HCT116 (cell line): ENCODE measurements at regions not wholly inside any gene's neighbourhood (a gene's known extent, or its start where the extent isn't known, plus 50 kb on each side); places are given as distances from the start of the nearest gene placed in this dataset.

Experiments used
- ATAC-seq: fragments of 200-7000 bp; cut with Tn5 transposase; 2 replicates; pipeline ENCODE4 v1.9.1; 2020; ENCODE audit warnings: mild to moderate bottlenecking, moderate library complexity
- BruUV-seq: library from RNA; stranded (reverse); fragments of 400-500 nt; replicated peaks from 2 replicates; lab custom pipeline; 2021; lab: Mats Ljungman, UMichigan
- CTCF ChIA-PET: fragments of 300-600 bp; sonication (Branson Sonifier 250); formaldehyde crosslinking; loops from one replicate; lab custom pipeline; 2021; ENCODE audit warnings: antibody characterized with exemption; lab: Charles Lee
- POLR2A ChIA-PET: fragments of 300-600, 350-600 bp; sonication (Branson Sonifier 250); formaldehyde crosslinking; loops from one replicate; lab custom pipeline; 2021; ENCODE audit warnings: antibody characterized with exemption; lab: Charles Lee
- RAD21 ChIA-PET, 2 experiments: fragments of 300-600 bp; sonication (Branson Sonifier 250); formaldehyde crosslinking; loops; one replicate each; lab custom pipeline; 2023; ENCODE audit warnings: low total read pairs in 2 of 2; ENCODE audit not compliant: uncharacterized antibody in 2 of 2, unreplicated experiment in 2 of 2, low non-redundant PET in 1 of 2; lab: Charles Lee
- DNase-seq: peaks from one replicate; pipeline ENCODE4 v3.0.0-alpha.2; 2010; ENCODE audit warnings: low read depth, low spot score
- H2AFZ ChIP-seq: fragments of 200-600 bp; shearing (Covaris generic), sonication (generic); 2 replicates; pipeline ENCODE4 v1.6.1; 2017; ENCODE audit warnings: low read depth, mixed run types, mixed read lengths, antibody characterized with exemption, low read length; ENCODE audit not compliant: poor library complexity, severe bottlenecking
- H3K27ac ChIP-seq: 2 replicates; pipeline ENCODE4 v1.5.1; 2012; ENCODE audit warnings: low read depth, low read length
- H3K27me3 ChIP-seq: fragments of 200-600 bp; sonication (generic); 2 replicates; pipeline ENCODE4 v1.6.1; 2016; ENCODE audit warnings: mixed run types, low read length, mixed read lengths; ENCODE audit not compliant: insufficient read depth
- H3K36me3 ChIP-seq, 2 experiments: fragments of 200-500 bp in 1 of 2; fragments of 200-600 bp in 1 of 2; sonication (Bioruptor generic) in 1 of 2; sonication (generic) in 1 of 2; 2 replicates each; pipeline versions ENCODE4 v1.5.1 to v1.6.1; 2014 to 2016; ENCODE audit warnings: low read length in 2 of 2, inconsistent platforms in 1 of 2, mixed read lengths in 1 of 2, mixed run types in 1 of 2; ENCODE audit not compliant: insufficient read depth in 2 of 2, control insufficient read depth in 1 of 2
- H3K4me1 ChIP-seq, 2 experiments: fragments of 200-600 bp in 1 of 2; sonication (generic) in 1 of 2; 2 replicates each; pipeline versions ENCODE4 v1.5.1 to v1.6.1; 2012 to 2017; ENCODE audit warnings: low read length in 2 of 2, inconsistent platforms in 1 of 2, mild to moderate bottlenecking in 1 of 2, mixed read lengths in 1 of 2, mixed run types in 1 of 2, moderate library complexity in 1 of 2; ENCODE audit not compliant: insufficient read depth in 2 of 2, control insufficient read depth in 1 of 2
- H3K4me2 ChIP-seq: fragments of 200-600 bp; sonication (generic); 2 replicates; pipeline ENCODE4 v1.6.1; 2017; ENCODE audit warnings: mixed run types, low read length, mixed read lengths
- H3K4me3 ChIP-seq, 2 experiments: fragments of 200-600 bp in 1 of 2; sonication (generic) in 1 of 2; replicated peaks in 1 of 2; 2 replicates each; pipeline ENCODE4 v1.5.1; 2011 to 2016; ENCODE audit warnings: low read length in 2 of 2, control low read depth in 1 of 2, low read depth in 1 of 2, mild to moderate bottlenecking in 1 of 2, mixed read lengths in 1 of 2, mixed run types in 1 of 2
- H3K79me2 ChIP-seq: fragments of 200-600 bp; sonication (generic); 2 replicates; pipeline ENCODE4 v1.6.1; 2017; ENCODE audit warnings: mild to moderate bottlenecking, mixed run types, low read length, moderate library complexity, mixed read lengths; ENCODE audit not compliant: insufficient read depth
- H3K9ac ChIP-seq: fragments of 200-600 bp; sonication (generic); 2 replicates; pipeline ENCODE4 v1.6.1; 2016; ENCODE audit warnings: low read length, mixed read lengths
- H3K9me2 ChIP-seq: fragments of 200-600 bp; sonication (generic), shearing (Covaris generic); 2 replicates; pipeline ENCODE4 v1.6.1; 2017; ENCODE audit warnings: mixed run types, mild to moderate bottlenecking, moderate library complexity; ENCODE audit not compliant: insufficient read depth
- H3K9me3 ChIP-seq, 2 experiments: fragments of 200-500 bp in 1 of 2; fragments of 200-600 bp in 1 of 2; sonication (Bioruptor generic) in 1 of 2; sonication (generic) in 1 of 2; 2 replicates each; pipeline ENCODE4 v1.6.1; 2014 to 2017; ENCODE audit warnings: low read length in 2 of 2, mixed read lengths in 2 of 2, inconsistent platforms in 1 of 2, low read depth in 1 of 2, mild to moderate bottlenecking in 1 of 2, mixed run types in 1 of 2, moderate library complexity in 1 of 2; ENCODE audit not compliant: control insufficient read depth in 1 of 2, insufficient read depth in 1 of 2
- H4K20me1 ChIP-seq: fragments of 200-600 bp; sonication (generic), shearing (Covaris generic); 2 replicates; pipeline ENCODE4 v1.6.1; 2017; ENCODE audit warnings: mixed run types, mild to moderate bottlenecking, moderate library complexity; ENCODE audit not compliant: insufficient read depth
- ATF3 ChIP-seq: IDR thresholded peaks from 2 replicates; pipeline ENCODE4 v1.6.1; 2012
- CEBPB ChIP-seq: IDR thresholded peaks from 2 replicates; pipeline ENCODE4 v1.6.1; 2012; ENCODE audit warnings: low read depth
- CTCF ChIP-seq, 3 experiments: fragments of 200-600 bp in 1 of 3; sonication (generic) in 1 of 3; IDR thresholded peaks in 2 of 3; conservative IDR thresholded peaks in 1 of 3; 2 replicates each; pipeline ENCODE4 v1.5.1; 2012 to 2017; ENCODE audit warnings: low read depth in 2 of 3, low read length in 2 of 3, antibody characterized with exemption in 1 of 3, borderline replicate concordance in 1 of 3, control low read depth in 1 of 3, mild to moderate bottlenecking in 1 of 3, mixed read lengths in 1 of 3, mixed run types in 1 of 3, moderate library complexity in 1 of 3; ENCODE audit not compliant: insufficient read depth in 1 of 3
- ELF1 ChIP-seq: IDR thresholded peaks from 2 replicates; pipeline ENCODE4 v1.6.1; 2012; ENCODE audit warnings: low read depth, borderline replicate concordance
- POLR2A ChIP-seq: IDR thresholded peaks from 2 replicates; pipeline ENCODE4 v1.7.0; 2011; ENCODE audit warnings: borderline replicate concordance; ENCODE audit not compliant: insufficient read depth, insufficient read length; ENCODE audit errors: extremely low read depth
- RAD21 ChIP-seq: IDR thresholded peaks from 2 replicates; pipeline ENCODE4 v1.6.1; 2012; ENCODE audit warnings: low read depth, mild to moderate bottlenecking
- REST ChIP-seq: IDR thresholded peaks from 2 replicates; pipeline ENCODE4 v1.6.1; 2012; ENCODE audit warnings: low read depth
- SIN3A ChIP-seq: IDR thresholded peaks from 2 replicates; pipeline ENCODE4 v1.6.1; 2012; ENCODE audit warnings: low read depth
- TCF7L2 ChIP-seq: IDR thresholded peaks from 2 replicates; pipeline ENCODE4 v1.7.0; 2011; ENCODE audit warnings: borderline replicate concordance, inconsistent platforms; ENCODE audit not compliant: insufficient read depth, insufficient read length; ENCODE audit errors: extremely low read depth
- ZNF274 ChIP-seq: fragments of 200-500 bp; sonication (Bioruptor generic); IDR thresholded peaks from 2 replicates; pipeline ENCODE4 v1.6.1; 2014; ENCODE audit warnings: mild to moderate bottlenecking, low read depth, low read length, inconsistent platforms
- intact Hi-C: fragments of 100-400 bp; cut with micrococcal nuclease; formaldehyde crosslinking; loops from 2 replicates; pipeline ENCODE4 v1.10.0; 2022

GRCh38 chr5:125555591-125555990 is 809.2 kb upstream of the ZNF608 start (continued):
- no peak for TF ChIP-seq REST
- no peak for TF ChIP-seq ZNF274
- TF ChIP-seq TCF7L2: no peak
- no peak for TF ChIP-seq POLR2A
- TF ChIP-seq SIN3A: no peak
- TF ChIP-seq CEBPB: no peak

- Histone ChIP-seq H3K36me3 (no peaks in the 10 kb centered on the region), H3K4me3 (no peak overlapping the region), H4K20me1 (no peaks in the 10 kb centered on the region), H3K9me2 (no peaks in the 10 kb centered on the region), H3K4me2 (no peak overlapping the region), H2AFZ (no peak overlapping the region), H3K9me3 (no peaks in the 10 kb centered on the region), H3K27me3 (no peaks in the 10 kb centered on the region), H3K27ac (no peak overlapping the region), H3K4me1 (0 out of 4 replicates have a peak, but pooled peaks cover 0 to 4% of the 10 kb centered on the region in 2 experiments), H3K79me2 (no peaks in the 10 kb centered on the region), H3K9ac (no peak overlapping the region)
- intact Hi-C loops: no loop called here
- CTCF ChIA-PET: no interaction called here
- POLR2A ChIA-PET: no interaction called here
- DNase-seq (no peak), ATAC-seq (no peak)
- RAD21 ChIA-PET: no interaction called here
- TF ChIP-seq ATF3 (no peak), CEBPB (no peak), CTCF (IDR thresholded peaks at IDR 0.05 in 2 of 3, conservative IDR thresholded peaks at IDR 0.05 in 1 of 3; ENCODE audit: borderline replicate concordance in 1 of 3, insufficient read depth in 1 of 3, low read depth in 2 of 3, low read length in 2 of 3) (no peak), RAD21 (no peak), ELF1 (no peak)
- no TSS peak for BruUV-seq
These were observed 811.6 kb upstream of the ZNF608 start for GRCh38 chr5:125558016-125558415.
